Peyer's patch (tissue), 4 donors: ENCODE measurements at regions not wholly inside any gene's neighbourhood (a gene's known extent, or its start where the extent isn't known, plus 50 kb on each side); places are given as distances from the start of the nearest gene placed in this dataset.

Source experiments
- CTCF ChIP-seq, 6 experiments: fragments of 450-650 bp in 4 of 6; fragments of 200-600 bp in 2 of 6; sonication (generic) in 1 of 6; IDR thresholded peaks; one replicate each; pipeline ENCODE4 v1.5.1; 2017 to 2019; ENCODE audit warnings: antibody characterized with exemption in 6 of 6, mild to moderate bottlenecking in 3 of 6, moderate library complexity in 1 of 6
- POLR2A ChIP-seq, 2 donors: fragments of 450-650 bp; IDR thresholded peaks; one replicate each; pipeline ENCODE4 v1.5.1; 2017; ENCODE audit warnings: antibody characterized with exemption in 2 of 2, mild to moderate bottlenecking in 2 of 2, moderate library complexity in 2 of 2

GRCh38 chr6:15768999-15769398, 106.2 kb upstream of the DTNBP1 start:
- TF ChIP-seq CTCF (IDR thresholded peaks at IDR 0.05) (no peak), POLR2A (IDR thresholded peaks at IDR 0.05) (no peak)
